ENCODE measurements at regions not wholly inside any gene's neighbourhood (a gene's known extent, or its start where the extent isn't known, plus 50 kb on each side); places are given as distances from the start of the nearest gene placed in this dataset.

- TF ChIP-seq GATA2 (IDR thresholded peaks at IDR 0.05; ENCODE audit: low read depth, low read length) (no peak), GATA3 (IDR thresholded peaks at IDR 0.05; ENCODE audit: low read depth, low read length) (no peak)
Measured at GRCh38 chr4:125461676-125462363, 147.1 kb downstream of the FAT4 start.

GRCh38 chr4:125464146-125464545 lies 149.4 kb downstream of the FAT4 start:
- TF ChIP-seq GATA2 (IDR thresholded peaks at IDR 0.05; ENCODE audit: low read depth, low read length) (no peak), GATA3 (IDR thresholded peaks at IDR 0.05; ENCODE audit: low read depth, low read length) (no peak)

- TF ChIP-seq GATA2 (IDR thresholded peaks at IDR 0.05; ENCODE audit: low read depth, low read length) (no peak), GATA3 (IDR thresholded peaks at IDR 0.05; ENCODE audit: low read depth, low read length) (no peak)
Measured at GRCh38 chr4:125481334-125482045, 166.7 kb downstream of the FAT4 start.

- TF ChIP-seq GATA2 (IDR thresholded peaks at IDR 0.05; ENCODE audit: low read depth, low read length) (no peak), GATA3 (IDR thresholded peaks at IDR 0.05; ENCODE audit: low read depth, low read length) (no peak)
Measured at GRCh38 chr4:125482822-125483221, 168.1 kb downstream of the FAT4 start.

GRCh38 chr4:125483278-125483677 lies 168.5 kb downstream of the FAT4 start:
- TF ChIP-seq GATA3 (IDR thresholded peaks at IDR 0.05; ENCODE audit: low read depth, low read length) (no peak), GATA2 (IDR thresholded peaks at IDR 0.05; ENCODE audit: low read depth, low read length) (no peak)

- no peak for TF ChIP-seq GATA3 (IDR thresholded peaks at IDR 0.05; ENCODE audit: low read depth, low read length)
- TF ChIP-seq GATA2 (IDR thresholded peaks at IDR 0.05; ENCODE audit: low read depth, low read length): no peak
Measured at GRCh38 chr4:125484912-125485311, 170.2 kb downstream of the FAT4 start.

- TF ChIP-seq GATA3 (IDR thresholded peaks at IDR 0.05; ENCODE audit: low read depth, low read length) (no peak), GATA2 (IDR thresholded peaks at IDR 0.05; ENCODE audit: low read depth, low read length) (no peak)
Measured at GRCh38 chr4:125486351-125486750, 171.6 kb downstream of the FAT4 start.

- TF ChIP-seq GATA2 (IDR thresholded peaks at IDR 0.05; ENCODE audit: low read depth, low read length): no peak
- no peak for TF ChIP-seq GATA3 (IDR thresholded peaks at IDR 0.05; ENCODE audit: low read depth, low read length)
Measured at GRCh38 chr4:125489952-125490690, 175.4 kb downstream of the FAT4 start.

- TF ChIP-seq GATA3 (IDR thresholded peaks at IDR 0.05; ENCODE audit: low read depth, low read length) (no peak), GATA2 (IDR thresholded peaks at IDR 0.05; ENCODE audit: low read depth, low read length) (no peak)
Measured at GRCh38 chr4:125492957-125493356, 178.2 kb downstream of the FAT4 start.

- TF ChIP-seq GATA2 (IDR thresholded peaks at IDR 0.05; ENCODE audit: low read depth, low read length) (no peak), GATA3 (IDR thresholded peaks at IDR 0.05; ENCODE audit: low read depth, low read length) (no peak)
Measured at GRCh38 chr4:125497861-125498260, 183.1 kb downstream of the FAT4 start.

- no peak for TF ChIP-seq GATA2 (IDR thresholded peaks at IDR 0.05; ENCODE audit: low read depth, low read length)
- TF ChIP-seq GATA3 (IDR thresholded peaks at IDR 0.05; ENCODE audit: low read depth, low read length): no peak
Measured at GRCh38 chr4:125498981-125499380, 184.2 kb downstream of the FAT4 start.

- TF ChIP-seq GATA2 (IDR thresholded peaks at IDR 0.05; ENCODE audit: low read depth, low read length) (no peak), GATA3 (IDR thresholded peaks at IDR 0.05; ENCODE audit: low read depth, low read length) (no peak)
Measured at GRCh38 chr4:125501090-125501489, 186.3 kb downstream of the FAT4 start.

GRCh38 chr4:125501568-125501967 lies 186.8 kb downstream of the FAT4 start:
- TF ChIP-seq GATA3 (IDR thresholded peaks at IDR 0.05; ENCODE audit: low read depth, low read length) (no peak), GATA2 (IDR thresholded peaks at IDR 0.05; ENCODE audit: low read depth, low read length) (no peak)

- no peak for TF ChIP-seq GATA3 (IDR thresholded peaks at IDR 0.05; ENCODE audit: low read depth, low read length)
- TF ChIP-seq GATA2 (IDR thresholded peaks at IDR 0.05; ENCODE audit: low read depth, low read length): no peak
Measured at GRCh38 chr4:125505621-125506020, 190.9 kb downstream of the FAT4 start.

All from SH-SY5Y (cell line).